EL (cell line): ENCODE measurements at regions not wholly inside any gene's neighbourhood (a gene's known extent, or its start where the extent isn't known, plus 50 kb on each side); places are given as distances from the start of the nearest gene placed in this dataset.
"Not testable (repeated sequence)": the region's sequence is repeated elsewhere in the genome, so short reads cannot be mapped to it uniquely, and the experiment has no call there.

Source experiments
- DNase-seq: peaks from one replicate; pipeline ENCODE4 v3.0.0-alpha.2; 2016

GRCh38 chr5:89374818-89375521 lies 492.0 kb upstream of the MEF2C start:
- DNase-seq: no peak

GRCh38 chr5:89374144-89374784 lies 491.3 kb upstream of the MEF2C start:
- DNase-seq: no peak

GRCh38 chr5:89372176-89372575 lies 489.2 kb upstream of the MEF2C start:
- DNase-seq: no peak

- no peak for DNase-seq
Measured at GRCh38 chr5:89371646-89372045, 488.7 kb upstream of the MEF2C start.

- no peak for DNase-seq
Measured at GRCh38 chr5:89359046-89359445, 476.1 kb upstream of the MEF2C start.

GRCh38 chr5:89353837-89354551 lies 471.0 kb upstream of the MEF2C start:
- no peak for DNase-seq

- DNase-seq: peak; percentile 8
Measured at GRCh38 chr5:89351975-89352374, 469.0 kb upstream of the MEF2C start.

- peak; percentile 43 for DNase-seq
Measured at GRCh38 chr5:89351222-89351621, 468.2 kb upstream of the MEF2C start.

- DNase-seq: no peak
Measured at GRCh38 chr5:89350684-89351083, 467.7 kb upstream of the MEF2C start.

GRCh38 chr5:89349246-89349980 lies 466.4 kb upstream of the MEF2C start:
- DNase-seq: no peak

- DNase-seq: no peak
Measured at GRCh38 chr5:89346573-89346972, 463.6 kb upstream of the MEF2C start.

- DNase-seq: no peak
Measured at GRCh38 chr5:89343666-89344065, 460.7 kb upstream of the MEF2C start.

- peak; percentile 34 for DNase-seq
Measured at GRCh38 chr5:89342106-89342876, 459.3 kb upstream of the MEF2C start.

GRCh38 chr5:89338935-89339334 lies 456.0 kb upstream of the MEF2C start:
- DNase-seq: peak; percentile 61

GRCh38 chr5:89336111-89336510 lies 453.1 kb upstream of the MEF2C start:
- no peak for DNase-seq

- no peak for DNase-seq
Measured at GRCh38 chr5:89330140-89330539, 447.2 kb upstream of the MEF2C start.

GRCh38 chr5:89327608-89328007 lies 444.6 kb upstream of the MEF2C start:
- DNase-seq: no peak

GRCh38 chr5:89324990-89325389 lies 442.0 kb upstream of the MEF2C start:
- no peak for DNase-seq

- DNase-seq: no peak
Measured at GRCh38 chr5:89320421-89321277, 437.7 kb upstream of the MEF2C start.

- not testable (repeated sequence) for DNase-seq
Measured at GRCh38 chr5:89317838-89318237, 434.9 kb upstream of the MEF2C start.

GRCh38 chr5:89315286-89316100 lies 432.5 kb upstream of the MEF2C start:
- no peak for DNase-seq
